SK-N-SH (cell line): ENCODE measurements at regions not wholly inside any gene's neighbourhood (a gene's known extent, or its start where the extent isn't known, plus 50 kb on each side); places are given as distances from the start of the nearest gene placed in this dataset.

Experiments
- CTCF ChIA-PET: fragments of 300-600, 350-600 bp; formaldehyde crosslinking; extraction: SDS; loops from one replicate; lab custom pipeline; 2021; lab: Yijun Ruan, JAX
- POLR2A ChIA-PET: fragments of 350-600 bp; sonication (Branson Sonifier 250); formaldehyde crosslinking; extraction: SDS; loops from one replicate; lab custom pipeline; 2020; ENCODE audit warnings: antibody characterized with exemption, inconsistent platforms; lab: Yijun Ruan, JAX
- DNase-seq: peaks from one replicate; pipeline ENCODE4 v3.0.0; 2012
- H2AFZ ChIP-seq: fragments of 200-600 bp; sonication (generic); 2 replicates; pipeline ENCODE4 v1.8.1; 2016; ENCODE audit warnings: antibody characterized with exemption, mild to moderate bottlenecking, low read depth
- H3F3A ChIP-seq: fragments of 200-600 bp; sonication (generic); replicated peaks from 2 replicates; pipeline ENCODE3; 2016; ENCODE audit warnings: antibody characterized with exemption, mild to moderate bottlenecking; ENCODE audit not compliant: insufficient read depth
- H3K27ac ChIP-seq, 2 experiments: fragments of 200-500 bp in 1 of 2; fragments of 200-600 bp in 1 of 2; sonication (Bioruptor generic) in 1 of 2; sonication (generic), shearing (Covaris generic) in 1 of 2; 2 replicates each; pipeline versions ENCODE4 v1.5.1 to v1.6.1; 2014 to 2016; ENCODE audit warnings: low read depth in 2 of 2, inconsistent platforms in 1 of 2, low read length in 1 of 2, mild to moderate bottlenecking in 1 of 2, mixed read lengths in 1 of 2
- H3K27me3 ChIP-seq: fragments of 200-600 bp; sonication (generic), shearing (Covaris generic); 2 replicates; pipeline ENCODE4 v1.6.1; 2016; ENCODE audit warnings: mixed run types; ENCODE audit not compliant: insufficient read depth
- H3K36me3 ChIP-seq, 2 experiments: fragments of 200-500 bp in 1 of 2; fragments of 200-600 bp in 1 of 2; sonication (Bioruptor generic) in 1 of 2; sonication (generic) in 1 of 2; replicated peaks in 1 of 2; 2 replicates each; pipeline versions ENCODE3 to v1.5.1; 2014 to 2016; ENCODE audit warnings: low read length in 1 of 2, mild to moderate bottlenecking in 1 of 2; ENCODE audit not compliant: insufficient read depth in 2 of 2, control insufficient read depth in 1 of 2
- H3K4me1 ChIP-seq, 2 experiments: fragments of 200-500 bp in 1 of 2; fragments of 200-600 bp in 1 of 2; sonication (Bioruptor generic) in 1 of 2; sonication (generic), shearing (Covaris generic) in 1 of 2; 2 replicates each; pipeline versions ENCODE4 v1.5.1 to v1.6.1; 2014 to 2016; ENCODE audit warnings: low read depth in 1 of 2, low read length in 1 of 2, mixed run types in 1 of 2; ENCODE audit not compliant: insufficient read depth in 2 of 2, control insufficient read depth in 1 of 2
- H3K4me2 ChIP-seq: fragments of 200-600 bp; sonication (generic), shearing (Covaris generic); 2 replicates; pipeline ENCODE4 v1.6.1; 2017; ENCODE audit warnings: mixed run types
- H3K4me3 ChIP-seq, 2 experiments: fragments of 200-500 bp in 1 of 2; fragments of 200-600 bp in 1 of 2; sonication (Bioruptor generic) in 1 of 2; sonication (generic), shearing (Covaris generic) in 1 of 2; 2 replicates each; pipeline versions ENCODE4 v1.5.1 to v1.8.1; 2014 to 2016; ENCODE audit warnings: low read depth in 2 of 2, inconsistent platforms in 1 of 2, low read length in 1 of 2, mild to moderate bottlenecking in 1 of 2, mixed read lengths in 1 of 2, moderate library complexity in 1 of 2
- H3K79me2 ChIP-seq: fragments of 200-600 bp; sonication (generic); 2 replicates; pipeline ENCODE4 v1.8.1; 2017; ENCODE audit warnings: mild to moderate bottlenecking; ENCODE audit not compliant: insufficient read depth
- H3K9ac ChIP-seq: fragments of 200-600 bp; sonication (generic); 2 replicates; pipeline ENCODE4 v1.6.1; 2017; ENCODE audit warnings: mixed run types
- H3K9me2 ChIP-seq: fragments of 200-600 bp; sonication (generic); 2 replicates; pipeline ENCODE4 v1.6.1; 2017; ENCODE audit warnings: mixed run types
- H3K9me3 ChIP-seq: fragments of 200-600 bp; sonication (generic); 2 replicates; pipeline ENCODE4 v1.6.1; 2017; ENCODE audit warnings: mixed run types, mild to moderate bottlenecking, moderate library complexity
- H4K20me1 ChIP-seq: fragments of 200-600 bp; sonication (generic); 2 replicates; pipeline ENCODE4 v1.6.1; 2017; ENCODE audit warnings: mild to moderate bottlenecking, mixed run types; ENCODE audit not compliant: insufficient read depth
- CHD2 ChIP-seq: fragments of 150-350 bp; IDR thresholded peaks from 2 replicates; pipeline ENCODE4 v1.6.1; 2018; ENCODE audit warnings: low read length; ENCODE audit not compliant: partially characterized antibody
- EZH2phosphoT487 ChIP-seq: fragments of 200-600 bp; sonication (generic); IDR thresholded peaks from 2 replicates; pipeline ENCODE4 v1.6.1; 2017; ENCODE audit warnings: low read depth, mixed run types, mild to moderate bottlenecking, antibody characterized with exemption, moderate library complexity, borderline replicate concordance
- FOSL2 ChIP-seq: IDR thresholded peaks from 2 replicates; pipeline ENCODE4 v1.4.0; 2012; ENCODE audit warnings: low read depth, mild to moderate bottlenecking, moderate library complexity, borderline replicate concordance
- FOXJ3 ChIP-seq: sonication (generic); formaldehyde crosslinking; IDR thresholded peaks from 2 replicates; pipeline ENCODE4 v1.5.1; 2020; ENCODE audit warnings: mild to moderate bottlenecking, missing genetic modification reagents
- FOXM1 ChIP-seq: IDR thresholded peaks from 2 replicates; pipeline ENCODE4 v1.4.0; 2012; ENCODE audit warnings: low read depth, mild to moderate bottlenecking
- GABPA ChIP-seq: IDR thresholded peaks from 2 replicates; pipeline ENCODE4 v1.4.0; 2012; ENCODE audit warnings: low read depth, mild to moderate bottlenecking
- IRF3 ChIP-seq: fragments of 150-350 bp; IDR thresholded peaks from 2 replicates; pipeline ENCODE4 v1.6.1; 2016; ENCODE audit warnings: mild to moderate bottlenecking, low read depth, low read length
- JUND ChIP-seq: IDR thresholded peaks from 2 replicates; pipeline ENCODE4 v1.4.0; 2012
- MAX ChIP-seq: IDR thresholded peaks from 2 replicates; pipeline ENCODE4 v1.4.0; 2012; ENCODE audit warnings: low read depth
- MEF2A ChIP-seq: IDR thresholded peaks from 2 replicates; pipeline ENCODE4 v1.4.0; 2012; ENCODE audit warnings: low read depth, borderline replicate concordance
- NFIC ChIP-seq: IDR thresholded peaks from 2 replicates; pipeline ENCODE4 v1.4.0; 2012; ENCODE audit warnings: borderline replicate concordance
- PBX3 ChIP-seq: IDR thresholded peaks from 2 replicates; pipeline ENCODE4; 2012
- RAD21 ChIP-seq: IDR thresholded peaks from 2 replicates; pipeline ENCODE4 v1.6.1; 2012; ENCODE audit warnings: mild to moderate bottlenecking, low read length
- RCOR1 ChIP-seq: fragments of 150-350 bp; IDR thresholded peaks from 2 replicates; pipeline ENCODE4 v1.6.1; 2017; ENCODE audit warnings: antibody characterized with exemption, low read length
- REST ChIP-seq: IDR thresholded peaks from 2 replicates; pipeline ENCODE4 v1.6.1; 2012; ENCODE audit warnings: mild to moderate bottlenecking, low read depth, low read length, moderate library complexity
- RFX5 ChIP-seq: IDR thresholded peaks from 2 replicates; pipeline ENCODE4 v1.6.1; 2012; ENCODE audit warnings: mild to moderate bottlenecking, improper control_type of control experiment, low read length
- RXRA ChIP-seq: IDR thresholded peaks from 2 replicates; pipeline ENCODE4 v1.4.0; 2012; ENCODE audit warnings: low read depth, mild to moderate bottlenecking, borderline replicate concordance
- SIN3A ChIP-seq: IDR thresholded peaks from 2 replicates; pipeline ENCODE4 v1.6.1; 2012; ENCODE audit warnings: low read depth, mild to moderate bottlenecking, low read length, moderate library complexity, borderline replicate concordance
- SMC3 ChIP-seq: IDR thresholded peaks from 2 replicates; pipeline ENCODE4 v1.6.1; 2012; ENCODE audit warnings: low read depth, low read length, improper control_type of control experiment
- TCF12 ChIP-seq: IDR thresholded peaks from 2 replicates; pipeline ENCODE4 v1.4.0; 2012
- TEAD4 ChIP-seq: IDR thresholded peaks from 2 replicates; pipeline ENCODE4 v1.4.0; 2012; ENCODE audit warnings: mild to moderate bottlenecking, borderline replicate concordance; ENCODE audit not compliant: insufficient read depth
- USF1 ChIP-seq: IDR thresholded peaks from 2 replicates; pipeline ENCODE4 v1.4.0; 2012; ENCODE audit warnings: low read depth, borderline replicate concordance
- YY1 ChIP-seq: IDR thresholded peaks from 2 replicates; pipeline ENCODE4 v1.4.0; 2012; ENCODE audit warnings: low read depth, mild to moderate bottlenecking
- ZBTB33 ChIP-seq: IDR thresholded peaks from 2 replicates; pipeline ENCODE4 v1.4.0; 2012; ENCODE audit warnings: low read depth, borderline replicate concordance
- WGBS: methylation state at CpG from one replicate; pipeline ENCODE4 v1.1.6; 2017; ENCODE audit warnings: low lambda C conversion rate; 5-methylcytosine and 5-hydroxymethylcytosine counted together

GRCh38 chr1:228837817-228838716, 102.8 kb downstream of the RHOU start:
- no peak for DNase-seq
- no peaks in the 10 kb centered on the region for H3K36me3 ChIP-seq
- H3K27ac ChIP-seq, result no peak overlapping the region
- CTCF ChIA-PET, result interaction anchor here (1.0 kb wide), 1 partner anchor 15 kb away, joined by 3 read pairs; no protein-coding TSS in a partner anchor
- H2AFZ ChIP-seq, result no peak overlapping the region
- no peaks in the 10 kb centered on the region for H3K79me2 ChIP-seq
- no peak overlapping the region for H3K4me3 ChIP-seq
- H3K9me2 ChIP-seq, result no peaks in the 10 kb centered on the region
- H3F3A ChIP-seq, result peaks cover 2% of the 10 kb centered on the region
- peaks cover 0 to 19% of the 10 kb centered on the region in 2 experiments; a peak in 2 of 4 replicates for H3K4me1 ChIP-seq
- H3K4me2 ChIP-seq, result no peak overlapping the region
- no peak overlapping the region for H3K9ac ChIP-seq
- POLR2A ChIA-PET, result interaction anchor here (0.6 to 0.9 kb wide), 2 partner anchors 103 to 379 kb away, joined by 3 to 4 read pairs; partner anchors contain the start of gene RHOU
- H4K20me1 ChIP-seq, result no peaks in the 10 kb centered on the region
- 53% methylated on average over 7 of the region's 11 CpGs for WGBS
- TF ChIP-seq FOXM1, result no peak
- TF ChIP-seq YY1, result no peak
- no peak for TF ChIP-seq SMC3
- TF ChIP-seq FOXJ3, result no peak
- no peak for TF ChIP-seq RAD21
- peak; percentile 73 for TF ChIP-seq FOSL2
- no peak; the same call in 1 of the 2 replicates for TF ChIP-seq PBX3
- peak; percentile 63; the same call in 1 of the 2 replicates for TF ChIP-seq JUND
- no peak for TF ChIP-seq IRF3
- no peak for TF ChIP-seq EZH2phosphoT487
- TF ChIP-seq GABPA, result no peak
- no peak for TF ChIP-seq RCOR1
- no peak for TF ChIP-seq TEAD4
- no peak for TF ChIP-seq MAX
- TF ChIP-seq SIN3A, result no peak
- TF ChIP-seq RXRA, result peak; percentile 38; the same call in 1 of the 2 replicates
- TF ChIP-seq REST, result no peak
- no peak for TF ChIP-seq CHD2
- TF ChIP-seq MEF2A, result no peak
- TF ChIP-seq RFX5, result no peak
- TF ChIP-seq USF1, result no peak
- TF ChIP-seq ZBTB33, result no peak
- peak; percentile 61 for TF ChIP-seq NFIC
- TF ChIP-seq TCF12, result peak; percentile 41; the same call in 1 of the 2 replicates
- no peaks in the 10 kb centered on the region; the same call in 1 of the 2 replicates for H3K27me3 ChIP-seq
- no peaks in the 10 kb centered on the region for H3K9me3 ChIP-seq
